Testis (tissue), 2 donors: ENCODE measurements at regions not wholly inside any gene's neighbourhood (a gene's known extent, or its start where the extent isn't known, plus 50 kb on each side); places are given as distances from the start of the nearest gene placed in this dataset.

Experiments used
- POLR2A ChIP-seq: fragments of 450-650 bp; IDR thresholded peaks from one replicate; pipeline ENCODE4 v1.6.1; 2017; ENCODE audit warnings: antibody characterized with exemption, mild to moderate bottlenecking, moderate library complexity
- TF ChIP-seq, protein P1 (sequence below), 3 experiments: fragments of 450-650 bp in 2 of 3; fragments of 200-600 bp in 1 of 3; sonication (generic) in 1 of 3; IDR thresholded peaks; one replicate each; pipeline ENCODE4 v1.5.1; 2016 to 2019; ENCODE audit warnings: antibody characterized with exemption in 3 of 3, mild to moderate bottlenecking in 2 of 3, moderate library complexity in 1 of 3

DNA sequence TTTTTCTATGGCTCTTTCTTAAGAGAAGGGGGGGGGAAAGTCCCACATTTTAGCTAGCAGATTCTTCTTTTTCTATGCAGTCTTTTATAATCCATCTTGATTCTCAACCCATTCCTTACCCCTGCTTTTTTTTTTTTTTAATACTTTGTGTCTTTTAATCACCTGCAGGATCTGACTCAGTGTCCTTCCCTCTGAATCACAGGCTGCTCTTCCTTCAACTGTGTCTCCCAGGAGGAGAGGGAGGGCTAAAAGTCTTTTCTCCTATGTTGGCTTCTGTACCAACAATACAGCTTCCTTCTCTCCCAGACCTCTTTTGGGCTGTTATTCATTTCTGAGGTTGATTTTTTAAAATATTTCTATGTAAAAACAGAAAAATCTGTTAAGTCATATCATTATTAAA, 686.2 kb downstream of the ADGRL2 start:
- TF ChIP-seq, protein P1, sequence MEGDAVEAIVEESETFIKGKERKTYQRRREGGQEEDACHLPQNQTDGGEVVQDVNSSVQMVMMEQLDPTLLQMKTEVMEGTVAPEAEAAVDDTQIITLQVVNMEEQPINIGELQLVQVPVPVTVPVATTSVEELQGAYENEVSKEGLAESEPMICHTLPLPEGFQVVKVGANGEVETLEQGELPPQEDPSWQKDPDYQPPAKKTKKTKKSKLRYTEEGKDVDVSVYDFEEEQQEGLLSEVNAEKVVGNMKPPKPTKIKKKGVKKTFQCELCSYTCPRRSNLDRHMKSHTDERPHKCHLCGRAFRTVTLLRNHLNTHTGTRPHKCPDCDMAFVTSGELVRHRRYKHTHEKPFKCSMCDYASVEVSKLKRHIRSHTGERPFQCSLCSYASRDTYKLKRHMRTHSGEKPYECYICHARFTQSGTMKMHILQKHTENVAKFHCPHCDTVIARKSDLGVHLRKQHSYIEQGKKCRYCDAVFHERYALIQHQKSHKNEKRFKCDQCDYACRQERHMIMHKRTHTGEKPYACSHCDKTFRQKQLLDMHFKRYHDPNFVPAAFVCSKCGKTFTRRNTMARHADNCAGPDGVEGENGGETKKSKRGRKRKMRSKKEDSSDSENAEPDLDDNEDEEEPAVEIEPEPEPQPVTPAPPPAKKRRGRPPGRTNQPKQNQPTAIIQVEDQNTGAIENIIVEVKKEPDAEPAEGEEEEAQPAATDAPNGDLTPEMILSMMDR (IDR thresholded peaks at IDR 0.05) = no peak
- TF ChIP-seq POLR2A = no peak
